H1 (cell line): ENCODE measurements at regions not wholly inside any gene's neighbourhood (a gene's known extent, or its start where the extent isn't known, plus 50 kb on each side); places are given as distances from the start of the nearest gene placed in this dataset.
A peak's percentile ranks its signal among the peaks of the same experiment; 100 is the strongest.

ENCODE experiments used
- CTCF ChIA-PET: fragments of 300-600 bp; sonication (Branson Sonifier 250); formaldehyde crosslinking; loops from one replicate; lab custom pipeline; 2021; ENCODE audit not compliant: partially characterized antibody; lab: Charles Lee
- POLR2A ChIA-PET: fragments of 300-600 bp; sonication (Branson Sonifier 250); formaldehyde crosslinking; loops from one replicate; lab custom pipeline; 2021; ENCODE audit warnings: inconsistent platforms; ENCODE audit not compliant: partially characterized antibody; lab: Charles Lee
- DNase-seq, 2 experiments: peaks; one replicate each; pipeline versions ENCODE4 v3.0.0 to v3.0.0-alpha.2; 2010 to 2022; ENCODE audit warnings: low spot score in 2 of 2, low read depth in 1 of 2, mixed read lengths in 1 of 2
- FAIRE-seq: peaks from 2 replicates; lab custom pipeline; 2011; peaks lifted over from hg19 to GRCh38; lab: Jason Lieb, UNC
- H2AFZ ChIP-seq: 2 replicates; pipeline ENCODE4 v1.8.1; 2012; ENCODE audit warnings: low read length, inconsistent platforms
- H2AK5ac ChIP-seq: 2 replicates; pipeline ENCODE4 v1.6.1; 2013; ENCODE audit warnings: low read depth, low read length
- H2BK120ac ChIP-seq: replicated peaks from 2 replicates; pipeline ENCODE3; 2013; ENCODE audit warnings: low read depth, low read length, inconsistent platforms
- H2BK12ac ChIP-seq: 2 replicates; pipeline ENCODE4 v1.6.1; 2013; ENCODE audit warnings: low read depth, low read length
- H2BK15ac ChIP-seq: 2 replicates; pipeline ENCODE4 v1.6.1; 2013; ENCODE audit warnings: low read length
- H2BK20ac ChIP-seq: 2 replicates; pipeline ENCODE4 v1.6.1; 2013; ENCODE audit warnings: low read length
- H2BK5ac ChIP-seq: 2 replicates; pipeline ENCODE4 v1.6.1; 2013; ENCODE audit warnings: low read depth, low read length
- H3K14ac ChIP-seq: 2 replicates; pipeline ENCODE4 v1.6.1; 2013; ENCODE audit warnings: inconsistent platforms; ENCODE audit not compliant: insufficient read length
- H3K18ac ChIP-seq: 2 replicates; pipeline ENCODE4 v1.6.1; 2013; ENCODE audit warnings: low read length; ENCODE audit errors: extremely low read depth
- H3K23ac ChIP-seq: 2 replicates; pipeline ENCODE4 v1.6.1; 2013; ENCODE audit warnings: inconsistent platforms; ENCODE audit not compliant: insufficient read length
- H3K23me2 ChIP-seq: 2 replicates; pipeline ENCODE4 v1.6.1; 2013; ENCODE audit warnings: low read depth, low read length
- H3K27ac ChIP-seq: 2 replicates; pipeline ENCODE4 v1.6.1; 2011; ENCODE audit warnings: low read depth, low read length, inconsistent platforms
- H3K27me3 ChIP-seq, 4 experiments: replicated peaks in 1 of 4; 1 replicate in 1 of 4; 2 replicates in 3 of 4; pipeline versions ENCODE4 v1.6.1 to v1.8.1; 2011 to 2013; ENCODE audit warnings: low read length in 3 of 4, mild to moderate bottlenecking in 3 of 4, inconsistent platforms in 2 of 4, mixed read lengths in 2 of 4, moderate library complexity in 1 of 4; ENCODE audit not compliant: control insufficient read depth in 3 of 4, insufficient read depth in 3 of 4; ENCODE audit errors: extremely low read depth in 1 of 4
- H3K36me3 ChIP-seq, 4 experiments: 2 replicates each; pipeline versions ENCODE4 v1.6.1 to v1.8.1; 2011 to 2013; ENCODE audit warnings: mild to moderate bottlenecking in 4 of 4, low read length in 3 of 4, moderate library complexity in 2 of 4, control low read depth in 1 of 4, inconsistent platforms in 1 of 4; ENCODE audit not compliant: insufficient read depth in 4 of 4, control insufficient read depth in 2 of 4
- H3K4ac ChIP-seq: replicated peaks from 2 replicates; pipeline ENCODE3; 2013; ENCODE audit warnings: low read length, low read depth, mixed read lengths, inconsistent platforms; ENCODE audit not compliant: insufficient read length
- H3K4me1 ChIP-seq, 4 experiments: replicated peaks in 1 of 4; 1 replicate in 1 of 4; 2 replicates in 3 of 4; pipeline versions ENCODE4 v1.6.1 to v1.8.1; 2011 to 2013; ENCODE audit warnings: low read length in 3 of 4, inconsistent platforms in 2 of 4, mixed read lengths in 1 of 4; ENCODE audit not compliant: insufficient read depth in 4 of 4, control insufficient read depth in 3 of 4
- H3K4me2 ChIP-seq, 2 experiments: 2 replicates each; pipeline versions ENCODE4 v1.6.1 to v1.8.1; 2011 to 2013; ENCODE audit warnings: low read depth in 2 of 2, low read length in 2 of 2, control low read depth in 1 of 2, inconsistent platforms in 1 of 2, mild to moderate bottlenecking in 1 of 2; ENCODE audit not compliant: insufficient read depth in 1 of 2
- H3K4me3 ChIP-seq, 4 experiments: fragments of 200-600, 300-600 bp in 1 of 4; sonication (generic), shearing (Covaris generic), sonication (Bioruptor Twin) in 1 of 4; 2 replicates each; pipeline versions ENCODE4 v1.5.1 to v1.8.1; 2011 to 2016; ENCODE audit warnings: low read length in 4 of 4, low read depth in 3 of 4, control low read depth in 2 of 4, inconsistent platforms in 2 of 4, mild to moderate bottlenecking in 2 of 4, mixed read lengths in 1 of 4, moderate library complexity in 1 of 4; ENCODE audit not compliant: insufficient read depth in 2 of 4; ENCODE audit errors: extremely low read depth in 1 of 4
- H3K56ac ChIP-seq: replicated peaks from 2 replicates; pipeline ENCODE3; 2013; ENCODE audit warnings: low read depth, mild to moderate bottlenecking, mixed read lengths, low read length, inconsistent platforms; ENCODE audit not compliant: insufficient read length
- H3K79me1 ChIP-seq: 2 replicates; pipeline ENCODE4 v1.6.1; 2013; ENCODE audit warnings: low read depth, low read length, control low read depth
- H3K79me2 ChIP-seq, 2 experiments: 2 replicates each; pipeline versions ENCODE4 v1.6.1 to v1.8.1; 2012 to 2013; ENCODE audit warnings: low read length in 2 of 2, mild to moderate bottlenecking in 2 of 2, inconsistent platforms in 1 of 2; ENCODE audit not compliant: insufficient read depth in 2 of 2, control insufficient read depth in 1 of 2
- H3K9ac ChIP-seq, 4 experiments: replicated peaks in 1 of 4; 1 replicate in 1 of 4; 2 replicates in 3 of 4; pipeline versions ENCODE4 v1.6.1 to v1.8.1; 2011 to 2013; ENCODE audit warnings: low read depth in 3 of 4, low read length in 3 of 4, control low read depth in 2 of 4, mild to moderate bottlenecking in 2 of 4, moderate library complexity in 2 of 4, inconsistent platforms in 1 of 4; ENCODE audit errors: extremely low read depth in 1 of 4
- H3K9me3 ChIP-seq, 2 experiments: 2 replicates each; pipeline versions ENCODE4 v1.6.1 to v1.8.1; 2012 to 2013; ENCODE audit warnings: mild to moderate bottlenecking in 2 of 2, moderate library complexity in 2 of 2, control low read depth in 1 of 2, inconsistent platforms in 1 of 2, low read depth in 1 of 2, low read length in 1 of 2, mixed read lengths in 1 of 2; ENCODE audit not compliant: insufficient read depth in 2 of 2
- H4K20me1 ChIP-seq, 2 experiments: replicated peaks in 1 of 2; 2 replicates each; pipeline versions ENCODE3 to v1.8.1; 2011 to 2013; ENCODE audit warnings: inconsistent platforms in 2 of 2, low read length in 2 of 2, mild to moderate bottlenecking in 1 of 2; ENCODE audit not compliant: insufficient read depth in 2 of 2, control insufficient read depth in 1 of 2
- H4K5ac ChIP-seq: 2 replicates; pipeline ENCODE4 v1.6.1; 2013; ENCODE audit warnings: low read length, low read depth, mixed read lengths, inconsistent platforms; ENCODE audit not compliant: insufficient read length
- H4K8ac ChIP-seq: 2 replicates; pipeline ENCODE4 v1.8.0; 2013; ENCODE audit warnings: mild to moderate bottlenecking, moderate library complexity, low read length, inconsistent platforms; ENCODE audit not compliant: insufficient read depth; ENCODE audit errors: extremely low read depth
- H4K91ac ChIP-seq: replicated peaks from 2 replicates; pipeline ENCODE3; 2013; ENCODE audit warnings: low read length, mixed read lengths, inconsistent platforms; ENCODE audit not compliant: insufficient read length
- RBBP5 ChIP-seq: IDR thresholded peaks from 2 replicates; pipeline ENCODE4 v1.7.1; 2012; ENCODE audit warnings: low read depth, mild to moderate bottlenecking, inconsistent platforms, low read length, moderate library complexity, borderline replicate concordance
- WGBS, 2 experiments: shearing (Covaris generic) in 1 of 2; methylation state at CpG; one replicate each; pipeline versions ENCODE4 v1.1.6 to v1.1.7; 2013 to 2015; ENCODE audit warnings: low lambda C conversion rate in 2 of 2, mixed read lengths in 2 of 2, inconsistent platforms in 1 of 2, low coverage in 1 of 2, missing lambda C conversion rate in 1 of 2; ENCODE audit not compliant: insufficient replicate concordance in 2 of 2, insufficient coverage in 1 of 2, insufficient read length in 1 of 2; ENCODE audit errors: extremely low coverage in 1 of 2, missing lambda C conversion rate in 1 of 2; 5-methylcytosine and 5-hydroxymethylcytosine counted together
- TF ChIP-seq, protein P1 (sequence below): IDR thresholded peaks from 2 replicates; pipeline ENCODE4 v1.6.1; 2012; ENCODE audit warnings: inconsistent platforms

DNA sequence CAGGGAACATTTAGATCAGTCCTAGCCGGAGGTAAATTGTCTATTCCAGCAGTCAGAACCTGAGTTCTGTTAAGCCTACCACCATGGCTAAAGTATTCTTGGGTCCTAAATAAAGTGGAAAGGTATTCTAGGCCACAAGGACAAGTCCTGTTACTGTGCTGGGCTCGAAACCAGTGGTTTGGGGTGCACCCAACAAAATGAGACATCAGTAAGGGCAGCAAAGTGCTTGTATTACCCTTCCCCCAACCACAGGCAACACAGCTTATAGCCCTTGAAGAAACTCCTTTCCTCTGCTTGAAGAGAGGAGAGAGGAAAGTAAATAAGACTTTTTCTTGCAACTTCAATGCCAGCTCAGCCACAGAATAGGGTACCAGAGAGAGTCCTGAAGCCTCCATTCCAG lies 1345.6 kb downstream of the PCDH18 start:
- Histone ChIP-seq H3K27me3 (no peaks in the 10 kb centered on the region), H4K8ac (no peak overlapping the region)

More for the DNA sequence above, 1345.6 kb downstream of the PCDH18 start:
- H3K9me3 ChIP-seq = no peaks in the 10 kb centered on the region
- no peaks in the 10 kb centered on the region for H3K79me1 ChIP-seq
- no peak overlapping the region for H2BK20ac ChIP-seq
- H3K23me2 ChIP-seq = no peaks in the 10 kb centered on the region
- peak overlapping the region; percentile 50; the same call in 1 of the 2 replicates for H2AFZ ChIP-seq
- H2BK120ac ChIP-seq = no peak overlapping the region
- no peak overlapping the region for H2BK5ac ChIP-seq
- FAIRE-seq (no peak), DNase-seq (no peak)
- no peak overlapping the region for H4K91ac ChIP-seq
- H3K56ac ChIP-seq = no peak overlapping the region
- no peak overlapping the region for H2AK5ac ChIP-seq
- 93% methylated on average over 2 of the region's 2 CpGs; no CpG with 5 or more reads in 1 of the 2 experiments for WGBS, 2 experiments
- POLR2A ChIA-PET = no interaction called here
- H4K5ac ChIP-seq = no peak overlapping the region
- no peak overlapping the region for H3K14ac ChIP-seq
- H3K4me2 ChIP-seq = no peak overlapping the region
- no peaks in the 10 kb centered on the region for H4K20me1 ChIP-seq
- no peaks in the 10 kb centered on the region for H3K79me2 ChIP-seq
- H3K23ac ChIP-seq = no peak overlapping the region
- no peak overlapping the region for H2BK15ac ChIP-seq
- CTCF ChIA-PET = interaction anchor here (1.4 kb wide), 1 partner anchor 14 kb away, joined by 3 read pairs; no protein-coding TSS in a partner anchor
- no peak overlapping the region for H3K9ac ChIP-seq
- H3K18ac ChIP-seq = no peak overlapping the region
- no peak overlapping the region for H3K4ac ChIP-seq
- H3K27ac ChIP-seq = no peak overlapping the region
- no peaks in the 10 kb centered on the region for H3K36me3 ChIP-seq
- no peak overlapping the region for H3K4me3 ChIP-seq
- H2BK12ac ChIP-seq = no peak overlapping the region
- TF ChIP-seq, protein P1, sequence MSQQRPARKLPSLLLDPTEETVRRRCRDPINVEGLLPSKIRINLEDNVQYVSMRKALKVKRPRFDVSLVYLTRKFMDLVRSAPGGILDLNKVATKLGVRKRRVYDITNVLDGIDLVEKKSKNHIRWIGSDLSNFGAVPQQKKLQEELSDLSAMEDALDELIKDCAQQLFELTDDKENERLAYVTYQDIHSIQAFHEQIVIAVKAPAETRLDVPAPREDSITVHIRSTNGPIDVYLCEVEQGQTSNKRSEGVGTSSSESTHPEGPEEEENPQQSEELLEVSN = no peak
- TF ChIP-seq RBBP5 = no peak
- no peaks in the 10 kb centered on the region for H3K4me1 ChIP-seq
